Retinal pigment epithelial cell (primary cell): ENCODE measurements at regions not wholly inside any gene's neighbourhood (a gene's known extent, or its start where the extent isn't known, plus 50 kb on each side); places are given as distances from the start of the nearest gene placed in this dataset.

Experiments
- DNase-seq: peaks from one replicate; pipeline ENCODE4 v3.0.0-alpha.2; 2010; ENCODE audit warnings: low read depth
- H3K4me3 ChIP-seq: 2 replicates; pipeline ENCODE4 v1.5.1; 2011; ENCODE audit warnings: mild to moderate bottlenecking, low read length, control low read depth, moderate library complexity
- CTCF ChIP-seq: conservative IDR thresholded peaks from 2 replicates; pipeline ENCODE4 v1.5.1; 2011; ENCODE audit warnings: low read depth, low read length, control low read depth, inconsistent platforms

GRCh38 chr2:67085146-67085545 is 312.0 kb upstream of the ETAA1 start:
- no peak for DNase-seq
- no peak for TF ChIP-seq CTCF
- H3K4me3 ChIP-seq = no peak overlapping the region

GRCh38 chr2:67091681-67092080 is 305.5 kb upstream of the ETAA1 start:
- no peak for DNase-seq
- H3K4me3 ChIP-seq = no peak overlapping the region
- TF ChIP-seq CTCF = no peak

- TF ChIP-seq CTCF = no peak
- DNase-seq = no peak
- no peak overlapping the region for H3K4me3 ChIP-seq
These were observed 302.0 kb upstream of the ETAA1 start for GRCh38 chr2:67095121-67095520.

- no peak for DNase-seq
- H3K4me3 ChIP-seq = no peak overlapping the region
- TF ChIP-seq CTCF = no peak
These were observed 300.2 kb upstream of the ETAA1 start for GRCh38 chr2:67096886-67097285.

GRCh38 chr2:67103157-67103556 is 294.0 kb upstream of the ETAA1 start:
- no peak overlapping the region for H3K4me3 ChIP-seq
- DNase-seq = no peak
- no peak for TF ChIP-seq CTCF

- no peak for TF ChIP-seq CTCF
- no peak overlapping the region for H3K4me3 ChIP-seq
- DNase-seq = no peak
These were observed 288.9 kb upstream of the ETAA1 start for GRCh38 chr2:67108231-67108630.

- no peak for DNase-seq
- TF ChIP-seq CTCF = no peak
- H3K4me3 ChIP-seq = no peak overlapping the region
These were observed 272.6 kb upstream of the ETAA1 start for GRCh38 chr2:67124531-67124930.
